22Rv1 (cell line): ENCODE measurements at regions not wholly inside any gene's neighbourhood (a gene's known extent, or its start where the extent isn't known, plus 50 kb on each side); places are given as distances from the start of the nearest gene placed in this dataset.

Experiments used
- H3K27ac ChIP-seq: fragments of 450-650 bp; 2 replicates; pipeline ENCODE4 v1.5.1; 2017
- CTCF ChIP-seq: fragments of 450-650 bp; IDR thresholded peaks from 2 replicates; pipeline ENCODE4 v1.5.1; 2017; ENCODE audit warnings: mild to moderate bottlenecking
- ZFX ChIP-seq: fragments of 450-650 bp; IDR thresholded peaks from 2 replicates; pipeline ENCODE4 v1.6.1; 2017; ENCODE audit warnings: antibody characterized with exemption, borderline replicate concordance

GRCh38 chr5:156169495-156169894 is 157.5 kb upstream of the SGCD start:
- no peak overlapping the region for H3K27ac ChIP-seq
- TF ChIP-seq CTCF = no peak
- no peak for TF ChIP-seq ZFX

DNA sequence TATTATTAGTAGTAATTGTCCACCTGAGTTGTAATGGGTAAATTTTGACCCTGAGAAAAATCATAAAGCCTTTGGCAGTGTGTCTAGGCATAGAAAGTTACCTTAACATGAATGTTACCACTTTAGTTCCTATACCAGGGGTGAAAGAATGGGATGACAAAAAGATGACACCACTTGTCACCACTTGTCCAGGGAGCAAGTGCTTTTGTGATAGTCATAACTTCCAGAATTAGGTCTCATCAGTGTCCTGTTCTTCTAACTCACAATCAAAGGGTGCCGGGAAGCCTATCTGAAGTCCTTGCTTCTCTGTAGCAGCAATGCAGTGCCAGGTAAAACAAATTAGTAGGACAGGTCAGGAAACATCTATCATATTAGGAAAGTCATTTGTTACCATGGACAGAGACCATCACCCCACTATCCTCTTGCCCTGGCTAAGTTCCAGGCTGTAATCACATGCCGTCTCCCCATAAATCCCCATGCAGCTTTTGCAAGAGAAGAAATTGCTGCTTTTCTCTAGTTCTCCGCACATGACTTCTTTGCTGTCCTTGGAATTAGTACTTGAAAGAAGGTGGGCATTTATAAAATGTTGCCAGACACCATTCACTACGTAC is 156.5 kb upstream of the SGCD start:
- H3K27ac ChIP-seq = no peak overlapping the region
- TF ChIP-seq ZFX = no peak

DNA sequence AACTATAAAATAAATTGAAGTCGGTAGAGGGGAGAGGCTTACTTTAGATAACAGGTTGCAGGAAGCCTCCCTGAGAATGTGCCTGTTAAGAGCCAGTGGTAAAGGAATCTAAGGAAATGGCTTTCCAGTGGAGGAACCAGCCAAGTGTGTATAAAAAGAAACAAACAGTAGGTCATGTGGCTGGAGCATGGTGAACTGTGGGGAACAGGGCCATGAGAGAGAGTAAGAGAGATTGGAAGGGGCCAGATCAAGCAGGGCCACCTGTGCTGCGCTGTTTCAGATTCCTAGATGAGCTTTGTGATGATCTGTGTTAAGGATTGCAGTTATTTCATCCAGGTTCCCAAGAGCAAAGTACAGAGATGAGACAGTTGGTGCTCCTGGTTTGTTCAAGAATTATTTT is 152.7 kb upstream of the SGCD start:
- H3K27ac ChIP-seq = no peak overlapping the region
- TF ChIP-seq CTCF (no peak), ZFX (no peak)

DNA sequence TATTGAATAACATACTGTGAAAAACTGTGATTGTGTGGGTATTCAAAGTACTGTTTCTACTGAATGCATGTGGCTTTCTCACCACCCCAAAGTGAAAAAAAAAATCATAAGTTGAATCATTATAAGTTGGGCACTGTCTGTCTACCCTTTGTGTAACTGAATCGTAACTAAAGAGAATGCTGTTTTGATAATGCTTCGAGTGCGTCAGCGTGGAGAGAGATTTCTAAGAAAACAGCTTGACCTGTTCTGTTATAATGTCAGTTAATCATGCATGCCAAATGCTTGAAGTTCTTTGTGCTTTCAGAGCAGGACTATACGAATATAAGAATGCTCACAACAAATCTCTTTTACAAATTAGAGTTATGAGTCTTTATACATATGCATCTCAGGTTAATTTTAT is 148.8 kb upstream of the SGCD start:
- no peak overlapping the region for H3K27ac ChIP-seq
- TF ChIP-seq CTCF = no peak
- no peak for TF ChIP-seq ZFX

- H3K27ac ChIP-seq = no peak overlapping the region
- TF ChIP-seq CTCF = no peak
- TF ChIP-seq ZFX = no peak
These were observed 145.3 kb upstream of the SGCD start for GRCh38 chr5:156181656-156182055.

- TF ChIP-seq ZFX (no peak), CTCF (no peak)
- H3K27ac ChIP-seq = no peak overlapping the region
These were observed 144.6 kb upstream of the SGCD start for GRCh38 chr5:156182174-156182967.

- TF ChIP-seq CTCF (no peak), ZFX (no peak)
- H3K27ac ChIP-seq = no peak overlapping the region
These were observed 140.2 kb upstream of the SGCD start for GRCh38 chr5:156186760-156187159.

GRCh38 chr5:156188016-156188415 is 138.9 kb upstream of the SGCD start:
- no peak overlapping the region for H3K27ac ChIP-seq
- no peak for TF ChIP-seq ZFX
